ENCODE measurements at regions not wholly inside any gene's neighbourhood (a gene's known extent, or its start where the extent isn't known, plus 50 kb on each side); places are given as distances from the start of the nearest gene placed in this dataset.

- H3K36me3 ChIP-seq (replicated peaks in 1 of 2): no peaks in the 10 kb centered on the region
- H3K9me3 ChIP-seq (replicated peaks in 1 of 3): peaks cover 0 to 6% (median 0%) of the 10 kb centered on the region in 3 donors
- 68 to 70% (median 69%) methylated on average over 3 of the region's 3 CpGs for WGBS, 4 donors
- TF ChIP-seq, protein P1, sequence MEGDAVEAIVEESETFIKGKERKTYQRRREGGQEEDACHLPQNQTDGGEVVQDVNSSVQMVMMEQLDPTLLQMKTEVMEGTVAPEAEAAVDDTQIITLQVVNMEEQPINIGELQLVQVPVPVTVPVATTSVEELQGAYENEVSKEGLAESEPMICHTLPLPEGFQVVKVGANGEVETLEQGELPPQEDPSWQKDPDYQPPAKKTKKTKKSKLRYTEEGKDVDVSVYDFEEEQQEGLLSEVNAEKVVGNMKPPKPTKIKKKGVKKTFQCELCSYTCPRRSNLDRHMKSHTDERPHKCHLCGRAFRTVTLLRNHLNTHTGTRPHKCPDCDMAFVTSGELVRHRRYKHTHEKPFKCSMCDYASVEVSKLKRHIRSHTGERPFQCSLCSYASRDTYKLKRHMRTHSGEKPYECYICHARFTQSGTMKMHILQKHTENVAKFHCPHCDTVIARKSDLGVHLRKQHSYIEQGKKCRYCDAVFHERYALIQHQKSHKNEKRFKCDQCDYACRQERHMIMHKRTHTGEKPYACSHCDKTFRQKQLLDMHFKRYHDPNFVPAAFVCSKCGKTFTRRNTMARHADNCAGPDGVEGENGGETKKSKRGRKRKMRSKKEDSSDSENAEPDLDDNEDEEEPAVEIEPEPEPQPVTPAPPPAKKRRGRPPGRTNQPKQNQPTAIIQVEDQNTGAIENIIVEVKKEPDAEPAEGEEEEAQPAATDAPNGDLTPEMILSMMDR (IDR thresholded peaks at IDR 0.05): no peak
- TF ChIP-seq POLR2A (IDR thresholded peaks at IDR 0.05): no peak
- H3K4me1 ChIP-seq (replicated peaks in 1 of 2): no peaks in the 10 kb centered on the region
- no peak for DNase-seq
- no peaks in the 10 kb centered on the region for H3K27me3 ChIP-seq
- H3K4me3 ChIP-seq: no peak overlapping the region
- no peak overlapping the region for H3K27ac ChIP-seq
- intact Hi-C loops (cut with DNase I): no loop called here
Observed at GRCh38 chr12:43087195-43088091, 464.6 kb downstream of the ADAMTS20 start.

GRCh38 chr12:43079476-43079875 is 472.5 kb downstream of the ADAMTS20 start:
- H3K4me3 ChIP-seq: no peak overlapping the region
- H3K27me3 ChIP-seq: no peaks in the 10 kb centered on the region
- intact Hi-C loops (cut with DNase I): no loop called here
- no peaks in the 10 kb centered on the region for H3K36me3 ChIP-seq (replicated peaks in 1 of 2)
- no peaks in the 10 kb centered on the region for H3K4me1 ChIP-seq (replicated peaks in 1 of 2)
- no peak overlapping the region for H3K27ac ChIP-seq
- no peak for TF ChIP-seq POLR2A (IDR thresholded peaks at IDR 0.05)
- TF ChIP-seq, protein P1 (IDR thresholded peaks at IDR 0.05): no peak
- H3K9me3 ChIP-seq (replicated peaks in 1 of 3): no peaks in the 10 kb centered on the region
- no peak for DNase-seq

DNA sequence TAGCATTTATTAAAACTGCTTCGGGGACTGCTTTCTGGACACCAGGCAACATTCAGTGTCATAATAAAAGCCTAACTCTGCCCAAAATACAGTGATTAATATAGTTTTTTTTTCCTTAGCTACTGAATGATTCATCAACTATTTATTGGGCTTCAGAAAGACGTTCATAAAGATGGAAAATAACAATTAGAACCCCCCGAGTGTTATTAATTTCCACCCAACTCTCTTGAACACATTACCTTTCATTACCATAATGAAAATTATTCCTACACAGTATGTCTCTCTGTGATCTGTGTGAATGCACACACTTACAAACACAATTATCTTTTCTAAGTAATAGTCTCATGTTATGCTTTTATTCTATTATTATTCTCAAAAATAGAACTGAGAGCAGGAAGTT is 473.0 kb downstream of the ADAMTS20 start:
- H3K36me3 ChIP-seq (replicated peaks in 1 of 2): no peaks in the 10 kb centered on the region
- no peaks in the 10 kb centered on the region for H3K4me1 ChIP-seq (replicated peaks in 1 of 2)
- DNase-seq: no peak
- H3K9me3 ChIP-seq (replicated peaks in 1 of 3): no peaks in the 10 kb centered on the region
- WGBS, 4 donors: 49 to 51% (median 50%) methylated on average over 3 of the region's 3 CpGs
- H3K27ac ChIP-seq: no peak overlapping the region
- H3K27me3 ChIP-seq: no peaks in the 10 kb centered on the region
- no peak overlapping the region for H3K4me3 ChIP-seq
- TF ChIP-seq, protein P1 (IDR thresholded peaks at IDR 0.05): no peak
- no peak for TF ChIP-seq POLR2A (IDR thresholded peaks at IDR 0.05)
- intact Hi-C loops (cut with DNase I): no loop called here

DNA sequence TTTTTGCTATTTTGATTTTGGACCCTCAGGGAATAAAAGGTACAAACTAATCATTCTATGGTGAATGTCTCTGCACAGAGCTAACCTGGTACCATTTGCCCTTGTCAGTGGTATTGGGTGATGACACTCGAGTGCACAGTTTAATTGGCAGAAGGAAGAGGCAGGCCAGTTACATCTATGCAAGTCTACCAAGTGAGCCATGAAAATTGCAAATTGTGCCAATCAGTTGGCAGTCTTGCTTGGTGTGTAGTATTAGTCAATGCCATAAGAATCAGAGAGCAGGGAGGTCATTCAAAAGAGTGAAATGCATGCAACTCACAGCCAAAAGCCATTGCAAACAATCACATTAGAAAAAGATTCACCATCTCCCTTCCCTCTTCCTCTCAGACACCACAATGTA is 479.6 kb downstream of the ADAMTS20 start:
- no peak for DNase-seq
- Histone ChIP-seq H3K9me3 (replicated peaks in 1 of 3) (no peaks in the 10 kb centered on the region), H3K27me3 (no peaks in the 10 kb centered on the region), H3K36me3 (replicated peaks in 1 of 2) (no peaks in the 10 kb centered on the region), H3K27ac (no peak overlapping the region), H3K4me1 (replicated peaks in 1 of 2) (no peaks in the 10 kb centered on the region), H3K4me3 (peak overlapping the region in 1 of 4 donors; percentile 47)
- intact Hi-C loops (cut with DNase I): no loop called here
- WGBS, 4 donors: 72 to 89% (median 88%) methylated on average over 1 of the region's 1 CpG
- no peak for TF ChIP-seq POLR2A (IDR thresholded peaks at IDR 0.05)
- TF ChIP-seq, protein P1 (IDR thresholded peaks at IDR 0.05): no peak

All from adrenal gland (tissue), 9 donors.